GM11168 (cell line): ENCODE measurements at regions not wholly inside any gene's neighbourhood (a gene's known extent, or its start where the extent isn't known, plus 50 kb on each side); places are given as distances from the start of the nearest gene placed in this dataset.

Source experiments
- in situ Hi-C: fragments of 300-500 bp; cut with MboI; formaldehyde crosslinking; loops from one replicate; pipeline ENCODE4 v1.12.0; 2022; ENCODE audit warnings: low sequenced_read_pairs; ENCODE audit not compliant: unreplicated experiment

DNA sequence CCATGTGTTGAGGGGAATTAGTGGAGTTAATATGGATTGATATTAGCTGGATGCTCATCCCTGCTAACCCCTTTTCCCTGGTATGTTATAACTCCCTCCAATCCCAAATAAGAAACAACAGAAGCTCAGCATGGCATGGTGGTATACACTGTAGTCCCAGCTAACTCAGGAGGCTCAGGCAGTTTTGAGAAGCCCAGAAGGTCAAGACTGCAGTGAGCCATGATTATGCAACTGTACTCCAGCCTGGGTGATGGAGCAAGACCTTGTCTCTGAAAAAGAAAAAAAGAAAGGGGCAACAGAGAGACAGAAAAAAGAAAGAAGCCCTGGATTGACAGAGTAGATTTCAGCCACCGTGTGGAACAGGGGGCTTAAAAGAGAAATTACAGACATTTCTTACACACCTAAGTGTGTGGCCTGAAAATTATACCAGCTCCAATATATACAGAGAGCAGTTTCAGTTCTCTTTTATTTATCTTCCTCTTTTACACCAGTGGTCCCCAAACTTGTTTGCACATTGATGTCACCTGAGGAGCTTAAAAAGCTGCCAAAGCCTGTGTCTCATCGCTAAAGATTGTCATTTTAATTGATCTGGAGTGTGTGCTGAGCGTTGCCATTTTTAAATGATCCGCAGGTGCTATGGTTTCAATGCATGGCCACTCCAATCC lies 203.6 kb downstream of the UBE2E3 start:
- in situ Hi-C loops, result no loop called here

GRCh38 chr2:181185421-181185820 lies 205.0 kb downstream of the UBE2E3 start:
- in situ Hi-C loops, result no loop called here

- in situ Hi-C loops, result no loop called here
Observed at GRCh38 chr2:181185948-181186347, 205.5 kb downstream of the UBE2E3 start.

DNA sequence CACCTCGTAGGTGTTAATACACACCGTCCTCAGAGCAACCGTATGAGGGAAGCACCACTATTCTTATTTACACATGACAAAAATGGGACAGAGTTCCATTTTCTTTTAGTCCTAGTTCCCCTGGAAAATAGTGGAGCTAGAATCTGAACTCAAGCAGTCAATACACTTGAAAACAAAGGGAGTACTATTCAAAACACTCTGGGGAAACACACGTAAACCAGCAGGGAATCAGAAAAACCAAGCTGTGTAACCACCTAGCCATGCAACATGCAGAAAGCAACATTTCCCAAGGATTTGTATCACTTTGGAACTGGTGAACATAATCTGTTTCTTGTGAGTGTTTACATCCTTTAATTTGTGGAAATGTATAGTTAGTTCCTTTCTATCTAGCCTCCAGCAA lies 208.2 kb downstream of the UBE2E3 start:
- in situ Hi-C loops, result no loop called here

DNA sequence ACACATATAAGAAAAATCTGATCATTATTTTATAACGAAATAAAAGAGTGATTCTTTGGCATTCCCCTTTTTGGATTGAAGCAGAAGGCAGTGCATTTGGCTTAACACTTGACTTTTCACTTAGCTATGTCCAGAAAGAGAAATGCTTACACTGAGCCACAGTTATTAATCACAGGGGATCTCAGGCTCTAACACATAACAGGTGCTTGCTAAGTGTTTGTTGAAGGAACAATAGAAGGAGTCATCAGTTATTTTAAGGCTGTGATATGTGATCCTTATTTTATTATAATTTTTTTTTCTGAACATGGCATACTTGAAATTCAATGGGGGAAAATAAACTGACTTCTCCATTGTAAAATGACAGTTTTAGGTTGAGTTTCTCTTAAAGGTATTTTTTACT lies 209.5 kb downstream of the UBE2E3 start:
- in situ Hi-C loops, result no loop called here

GRCh38 chr2:181190711-181191110 lies 210.3 kb downstream of the UBE2E3 start:
- in situ Hi-C loops, result no loop called here

GRCh38 chr2:181193550-181193949 lies 213.1 kb downstream of the UBE2E3 start:
- in situ Hi-C loops, result no loop called here

DNA sequence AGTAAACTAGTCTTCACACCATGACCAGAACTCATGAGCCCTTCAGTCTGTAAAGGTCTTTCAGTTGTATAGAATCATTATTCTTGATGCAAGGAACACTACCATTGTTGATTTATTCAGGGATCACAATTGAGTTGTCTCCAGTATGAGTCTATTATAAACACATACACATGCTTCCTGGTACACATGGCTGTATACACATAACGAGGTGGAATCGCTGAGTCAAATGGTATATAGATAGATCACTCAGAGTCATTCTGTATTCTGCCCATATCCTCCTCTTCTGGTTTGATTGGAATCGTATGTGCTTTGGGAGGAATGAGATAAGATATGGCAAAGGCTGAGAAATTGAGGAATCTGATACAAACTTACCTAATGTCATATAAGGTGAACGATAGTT lies 216.0 kb downstream of the UBE2E3 start:
- in situ Hi-C loops, result no loop called here

GRCh38 chr2:181197140-181197760 lies 216.8 kb downstream of the UBE2E3 start:
- in situ Hi-C loops, result no loop called here

GRCh38 chr2:181198183-181198864 lies 217.9 kb downstream of the UBE2E3 start:
- in situ Hi-C loops, result no loop called here

DNA sequence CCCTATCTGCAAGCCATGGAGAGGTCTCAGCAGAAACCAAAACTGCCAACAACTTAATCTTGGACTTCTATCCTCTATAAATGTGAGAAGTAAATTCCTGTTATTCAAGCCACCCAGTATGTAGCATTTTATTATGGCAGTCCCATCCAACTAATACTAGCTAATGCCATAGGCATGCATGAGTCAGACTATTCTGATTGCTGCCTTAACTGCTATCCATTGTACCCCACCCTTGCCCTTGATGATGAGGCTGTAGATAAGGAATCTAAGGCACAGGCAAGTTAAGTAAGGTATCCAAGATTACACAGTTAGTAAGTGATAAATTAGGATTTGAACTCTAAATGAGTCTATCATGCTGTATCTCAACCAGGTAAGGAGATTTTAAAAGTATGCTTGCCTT lies 223.0 kb downstream of the UBE2E3 start:
- in situ Hi-C loops, result no loop called here

DNA sequence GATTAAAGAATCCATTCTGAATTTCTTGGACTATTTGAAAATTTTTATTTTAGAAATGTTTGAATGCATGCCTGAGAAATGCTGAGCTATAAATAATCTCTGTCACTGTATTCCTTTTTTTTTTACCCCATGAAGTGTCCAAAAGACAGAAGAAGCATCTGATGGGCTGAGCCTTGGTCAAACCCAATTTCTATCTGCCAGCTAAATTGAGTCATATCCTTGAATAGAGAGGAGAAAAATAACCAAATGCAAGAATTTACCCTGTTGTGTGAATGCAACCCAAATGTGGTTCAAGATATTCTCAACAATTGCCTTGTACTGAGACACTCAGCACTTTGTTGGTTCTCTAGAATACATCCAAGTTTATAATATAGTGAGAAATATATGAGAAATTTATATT lies 223.5 kb downstream of the UBE2E3 start:
- in situ Hi-C loops, result no loop called here

DNA sequence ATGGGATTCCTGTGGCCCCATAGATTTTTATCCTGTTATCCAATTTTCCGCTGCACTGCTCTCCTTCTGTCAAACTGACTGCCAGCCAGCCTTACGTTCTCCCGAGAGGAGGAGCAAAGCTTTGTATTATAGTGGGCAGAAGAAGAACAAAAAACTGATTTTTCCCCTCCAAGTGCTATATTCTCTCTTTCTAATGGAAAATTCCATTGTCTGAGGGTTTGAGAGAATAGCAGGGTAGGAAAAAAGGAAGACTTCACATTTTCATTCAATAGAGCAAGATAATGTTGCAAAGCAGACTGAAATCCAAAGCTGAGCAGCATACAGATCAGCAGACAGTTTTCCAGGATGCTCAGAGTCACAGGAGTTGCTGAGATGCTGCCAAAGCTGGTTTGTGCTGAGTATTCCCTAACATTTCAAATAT lies 238.0 kb downstream of the UBE2E3 start:
- in situ Hi-C loops, result no loop called here

- in situ Hi-C loops, result no loop called here
Observed at GRCh38 chr2:181223234-181223633, 234.0 kb upstream of the ITGA4 start.

- in situ Hi-C loops, result no loop called here
Observed at GRCh38 chr2:181224866-181225265, 232.3 kb upstream of the ITGA4 start.

DNA sequence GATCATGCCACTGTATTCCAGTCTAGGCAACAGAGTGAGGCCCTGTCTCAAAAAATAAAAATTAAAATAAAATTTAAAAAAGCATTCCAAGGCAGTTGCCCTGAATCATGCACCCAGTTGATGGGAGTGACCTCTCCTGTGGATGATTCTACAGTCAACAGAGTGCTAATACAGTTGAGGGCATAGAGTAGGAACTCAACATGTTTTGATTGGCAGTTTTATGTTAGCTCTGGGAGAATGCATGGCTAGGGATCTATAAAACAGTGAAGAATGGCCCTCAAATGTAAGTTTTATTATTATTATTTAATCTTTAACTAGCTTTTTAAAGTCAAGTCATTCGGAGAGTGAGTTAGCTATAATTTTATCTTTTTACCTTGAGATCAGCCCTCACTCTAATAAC lies 228.5 kb upstream of the ITGA4 start:
- in situ Hi-C loops, result no loop called here

GRCh38 chr2:181231151-181231550 lies 226.0 kb upstream of the ITGA4 start:
- in situ Hi-C loops, result no loop called here

DNA sequence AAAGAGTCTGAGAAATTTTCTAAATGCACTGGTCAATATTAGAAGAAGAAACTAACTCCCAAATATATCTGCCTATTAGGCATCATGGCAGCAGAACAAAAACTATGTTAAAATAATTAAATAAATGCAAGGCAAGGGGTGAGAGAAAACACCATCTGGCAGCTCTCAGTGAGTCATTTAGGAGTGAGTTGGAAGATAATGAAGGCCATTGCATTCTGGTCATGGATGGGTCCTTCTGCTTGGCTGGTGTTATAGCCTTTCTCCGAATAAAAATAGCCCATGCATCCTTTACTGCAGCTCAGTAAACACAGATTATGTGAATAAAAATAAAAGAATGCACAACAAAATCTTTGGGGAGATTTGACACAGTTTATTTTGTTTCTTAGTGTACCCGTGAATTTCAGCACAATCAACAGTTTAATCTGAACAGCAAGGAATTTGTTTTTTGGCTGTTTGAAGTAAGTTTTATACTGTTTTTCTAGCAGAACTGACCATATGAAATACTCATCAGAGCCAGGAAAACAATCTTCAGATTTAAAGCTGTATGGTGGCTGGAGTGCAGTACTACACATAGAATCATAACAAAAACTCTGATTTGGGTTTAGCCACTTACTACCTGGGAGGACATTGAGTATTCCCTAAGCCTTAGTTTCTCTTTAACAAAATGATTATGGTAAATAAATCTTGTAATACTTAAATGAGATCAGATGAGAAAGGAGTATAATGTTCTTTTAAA lies 225.1 kb upstream of the ITGA4 start:
- in situ Hi-C loops, result no loop called here

DNA sequence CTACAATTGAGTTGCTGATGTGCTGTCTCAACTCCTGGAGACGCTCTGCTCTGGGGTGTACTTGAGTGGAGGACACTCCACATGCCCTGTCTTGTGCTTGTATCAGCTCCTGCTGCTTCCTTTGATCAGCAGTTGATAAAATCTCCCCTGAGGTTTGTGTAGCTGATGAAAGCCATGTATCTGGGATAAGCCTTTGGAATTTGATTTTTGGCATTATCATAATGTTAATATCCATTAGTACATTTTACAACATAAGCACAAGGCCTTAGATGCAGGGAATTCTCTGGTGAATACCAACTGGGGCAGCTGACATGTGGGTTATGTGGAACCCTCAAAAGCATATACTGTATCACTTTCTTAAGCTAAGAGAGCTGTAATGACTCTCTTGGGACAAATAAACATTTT lies 222.7 kb upstream of the ITGA4 start:
- in situ Hi-C loops, result no loop called here

DNA sequence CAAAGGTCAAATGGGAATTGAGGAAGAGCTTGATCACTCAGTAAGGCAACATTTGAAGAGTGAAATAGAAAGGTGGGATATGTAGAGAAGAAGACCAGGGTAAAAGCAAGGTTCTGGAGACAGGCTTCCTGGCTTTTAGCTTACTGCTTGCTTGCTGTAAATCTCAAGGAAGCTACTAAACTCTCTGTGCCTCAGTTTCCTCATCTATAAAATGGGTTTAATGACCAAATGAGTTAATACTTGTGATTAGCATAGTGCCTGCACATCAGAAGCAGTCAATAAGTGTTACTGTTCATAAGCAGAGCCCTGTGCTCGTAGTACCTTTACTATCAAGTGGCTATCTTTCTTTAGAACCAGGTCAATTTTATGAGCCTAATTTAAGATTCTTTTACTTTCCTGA lies 222.2 kb upstream of the ITGA4 start:
- in situ Hi-C loops, result no loop called here
